ENCODE measurements at regions not wholly inside any gene's neighbourhood (a gene's known extent, or its start where the extent isn't known, plus 50 kb on each side); places are given as distances from the start of the nearest gene placed in this dataset.
A peak's percentile ranks its signal among the peaks of the same experiment; 100 is the strongest.

- DNase-seq (ENCODE audit: low read depth in 1 of 2, low spot score in 1 of 2): no peak
- no peaks in the 10 kb centered on the region for H3K4me1 ChIP-seq (ENCODE audit: low read depth)
- no peak for TF ChIP-seq CTCF (IDR thresholded peaks at IDR 0.05; ENCODE audit: low read depth, low read length)
Measured at GRCh38 chr5:31064215-31064614, 129.3 kb upstream of the CDH6 start.

GRCh38 chr5:31062902-31063580 is 130.4 kb upstream of the CDH6 start:
- no peak for TF ChIP-seq CTCF (IDR thresholded peaks at IDR 0.05; ENCODE audit: low read depth, low read length)
- Histone ChIP-seq H3K9me3 (ENCODE audit: low read depth) (no peaks in the 10 kb centered on the region), H3K27ac (no peak overlapping the region), H3K36me3 (no peaks in the 10 kb centered on the region), H3K4me3 (no peak overlapping the region), H3K4me1 (ENCODE audit: low read depth) (no peaks in the 10 kb centered on the region), H3K27me3 (no peaks in the 10 kb centered on the region)
- no peak for DNase-seq (ENCODE audit: low read depth in 1 of 2, low spot score in 1 of 2)

More at GRCh38 chr5:31064215-31064614, 129.3 kb upstream of the CDH6 start:
- Histone ChIP-seq H3K36me3 (no peaks in the 10 kb centered on the region), H3K9me3 (ENCODE audit: low read depth) (no peaks in the 10 kb centered on the region), H3K4me3 (no peak overlapping the region), H3K27ac (no peak overlapping the region), H3K27me3 (no peaks in the 10 kb centered on the region)

- no peak for TF ChIP-seq CTCF (IDR thresholded peaks at IDR 0.05; ENCODE audit: low read depth, low read length)
- peak in 1 of 2 donors; percentile 60 for DNase-seq (ENCODE audit: low read depth in 1 of 2, low spot score in 1 of 2)
Measured at GRCh38 chr5:31059889-31060288, 133.6 kb upstream of the CDH6 start.

GRCh38 chr5:31054453-31054852 is 139.0 kb upstream of the CDH6 start:
- Histone ChIP-seq H3K4me3 (no peak overlapping the region), H3K27me3 (no peaks in the 10 kb centered on the region), H3K4me1 (ENCODE audit: low read depth) (no peaks in the 10 kb centered on the region), H3K9me3 (ENCODE audit: low read depth) (no peaks in the 10 kb centered on the region), H3K36me3 (no peaks in the 10 kb centered on the region), H3K27ac (no peak overlapping the region)
- no peak for DNase-seq (ENCODE audit: low read depth in 1 of 2, low spot score in 1 of 2)
- no peak for TF ChIP-seq CTCF (IDR thresholded peaks at IDR 0.05; ENCODE audit: low read depth, low read length)

More at GRCh38 chr5:31059889-31060288, 133.6 kb upstream of the CDH6 start:
- Histone ChIP-seq H3K4me3 (no peak overlapping the region), H3K27me3 (no peaks in the 10 kb centered on the region), H3K9me3 (ENCODE audit: low read depth) (no peaks in the 10 kb centered on the region), H3K4me1 (ENCODE audit: low read depth) (no peaks in the 10 kb centered on the region), H3K36me3 (no peaks in the 10 kb centered on the region), H3K27ac (no peak overlapping the region)

GRCh38 chr5:31052937-31053658 is 140.4 kb upstream of the CDH6 start:
- H3K27me3 ChIP-seq: no peaks in the 10 kb centered on the region
- no peak for DNase-seq (ENCODE audit: low read depth in 1 of 2, low spot score in 1 of 2)
- H3K4me3 ChIP-seq: no peak overlapping the region
- no peaks in the 10 kb centered on the region for H3K4me1 ChIP-seq (ENCODE audit: low read depth)
- no peak overlapping the region for H3K27ac ChIP-seq
- H3K36me3 ChIP-seq: no peaks in the 10 kb centered on the region
- no peaks in the 10 kb centered on the region for H3K9me3 ChIP-seq (ENCODE audit: low read depth)
- TF ChIP-seq CTCF (IDR thresholded peaks at IDR 0.05; ENCODE audit: low read depth, low read length): no peak

Measured in cardiac muscle cell (in vitro differentiated cells and primary cell).